Umbilical cord (tissue), 1 donor: ENCODE measurements at regions not wholly inside any gene's neighbourhood (a gene's known extent, or its start where the extent isn't known, plus 50 kb on each side); places are given as distances from the start of the nearest gene placed in this dataset.

ENCODE experiments used
- DNase-seq: peaks from one replicate; pipeline ENCODE4 v3.0.0-alpha.2; 2015; ENCODE audit warnings: low spot score

DNA sequence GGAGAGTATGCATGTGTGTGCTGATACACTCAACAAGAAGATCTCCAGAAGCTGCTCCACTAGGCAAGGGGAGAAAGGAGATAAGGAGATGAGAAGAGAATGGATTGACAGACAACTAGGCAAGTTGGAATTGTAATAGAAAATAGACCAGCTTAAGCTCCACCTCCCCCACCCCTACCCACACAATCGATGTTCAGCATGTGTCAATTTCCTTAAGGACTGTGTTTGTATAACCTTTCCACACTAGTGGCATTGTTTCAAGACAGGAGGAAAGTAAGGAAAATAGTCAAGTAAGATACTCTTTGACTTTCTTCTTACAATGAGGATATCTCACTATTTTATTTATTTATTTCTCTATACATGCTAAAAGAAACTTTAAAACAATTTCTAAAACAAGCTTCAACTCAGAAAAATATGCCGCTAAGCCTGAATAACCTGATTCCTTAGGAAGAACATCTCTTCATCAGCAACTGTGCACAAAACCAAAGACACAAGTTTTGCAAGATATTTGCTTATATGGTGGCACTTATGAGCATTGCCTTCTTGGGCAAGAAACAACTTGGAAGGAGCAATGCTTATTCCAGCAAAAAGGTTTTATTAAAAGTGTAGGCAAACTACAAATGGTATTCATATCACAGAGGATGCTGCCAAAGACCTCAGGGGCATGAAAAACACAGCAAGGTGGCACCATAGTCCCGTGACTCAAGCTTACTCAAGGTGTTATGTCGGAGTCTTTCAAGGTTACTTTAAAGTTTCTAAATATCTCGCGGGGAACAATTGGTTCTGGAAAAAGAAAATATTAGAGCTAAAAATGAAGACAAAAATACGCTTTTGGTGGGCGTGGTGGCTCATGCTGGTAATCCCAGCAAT is 249.1 kb downstream of the COL12A1 start:
- DNase-seq, result peak; percentile 40

DNA sequence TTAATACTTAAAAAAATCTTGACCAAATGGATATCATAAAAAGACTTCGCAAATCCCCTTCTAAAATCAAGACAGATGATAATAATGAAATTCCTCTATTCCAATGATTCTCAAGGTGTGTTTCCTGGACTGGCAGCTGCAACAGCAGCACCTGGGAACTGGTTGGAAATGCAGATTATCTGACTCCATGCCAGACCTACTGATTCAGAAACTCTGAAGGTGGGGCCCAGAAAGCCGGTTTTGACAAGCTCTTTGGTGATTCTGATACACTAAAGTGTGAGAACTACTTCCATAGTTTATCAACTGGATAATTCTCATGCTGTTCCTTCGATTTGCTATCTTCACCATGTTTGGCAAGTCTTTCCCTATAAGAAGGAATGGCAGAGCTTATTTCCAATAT is 252.1 kb downstream of the COL12A1 start:
- no peak for DNase-seq

- DNase-seq, result no peak
Observed at GRCh38 chr6:74946961-74947360, 258.9 kb downstream of the COL12A1 start.

DNA sequence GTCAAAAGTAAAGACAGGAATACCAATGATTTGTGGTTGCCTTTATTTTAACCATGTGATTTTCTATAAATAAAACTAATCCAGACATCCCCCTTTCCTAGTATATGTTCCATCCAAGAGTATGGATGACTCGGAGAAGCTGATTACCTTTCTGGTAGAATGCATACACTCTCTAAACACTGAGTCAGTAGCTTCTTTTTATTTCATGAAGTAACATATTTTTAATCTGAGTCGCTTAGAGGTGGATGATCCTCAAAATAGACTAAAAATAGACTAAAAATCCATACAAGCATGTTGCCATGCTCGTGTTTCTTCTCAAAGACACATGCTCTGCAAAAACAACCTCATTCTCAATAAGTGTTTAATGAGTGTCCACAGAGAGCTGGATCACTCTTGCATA is 263.7 kb downstream of the COL12A1 start:
- no peak for DNase-seq

GRCh38 chr6:74941424-74941823 is 264.4 kb downstream of the COL12A1 start:
- no peak for DNase-seq

- no peak for DNase-seq
Observed at GRCh38 chr6:74939721-74940620, 265.9 kb downstream of the COL12A1 start.

DNA sequence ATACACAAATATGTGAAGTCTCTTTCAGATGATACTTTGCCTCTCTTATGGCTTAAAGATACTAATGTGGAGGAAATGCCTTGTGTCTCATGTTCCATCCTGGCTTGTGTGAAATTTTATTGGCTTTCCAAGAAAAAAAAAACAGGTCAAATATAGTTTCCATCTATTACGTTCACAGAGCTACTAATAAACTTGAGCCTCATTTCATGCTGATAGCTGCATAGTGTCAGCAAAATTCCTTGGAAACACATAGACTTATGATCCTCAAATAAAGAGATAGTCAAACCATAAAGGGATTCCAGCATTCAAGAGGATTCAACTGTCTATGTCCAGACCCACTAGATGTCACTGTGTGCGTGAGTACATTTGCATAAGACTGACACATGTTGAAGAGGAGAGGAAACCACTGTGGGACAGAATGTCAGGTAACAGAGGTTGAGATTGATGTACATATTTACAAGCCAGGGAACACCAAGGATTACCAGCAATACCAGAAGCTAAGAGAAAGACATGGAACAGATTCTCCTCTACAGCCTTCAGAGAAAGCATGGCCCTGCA is 266.6 kb downstream of the COL12A1 start:
- DNase-seq, result peak; percentile 49

GRCh38 chr6:74937936-74938335 is 267.9 kb downstream of the COL12A1 start:
- no peak for DNase-seq

DNA sequence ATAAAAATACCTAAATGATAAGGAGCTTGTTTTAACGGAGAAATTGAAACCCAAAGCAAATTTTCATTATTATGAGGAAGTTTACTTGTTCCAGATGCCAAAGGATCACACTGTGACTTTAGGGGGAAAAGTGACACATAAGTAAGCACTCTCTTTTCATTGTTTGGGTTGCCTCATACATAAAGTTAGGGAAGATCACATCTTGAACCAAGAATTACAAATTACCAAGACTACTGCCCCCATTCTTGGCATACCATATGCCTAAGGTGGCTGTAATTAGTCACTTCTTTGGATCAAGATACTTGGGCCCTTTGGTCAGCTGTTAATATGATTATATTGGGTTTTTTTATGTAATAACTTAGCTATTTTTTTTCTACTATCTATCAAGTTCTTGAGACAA is 269.0 kb downstream of the COL12A1 start:
- no peak for DNase-seq

GRCh38 chr6:74932232-74932888 is 273.5 kb downstream of the COL12A1 start:
- peak; percentile 19 for DNase-seq

GRCh38 chr6:74931558-74931957 is 274.3 kb downstream of the COL12A1 start:
- peak; percentile 53 for DNase-seq

DNA sequence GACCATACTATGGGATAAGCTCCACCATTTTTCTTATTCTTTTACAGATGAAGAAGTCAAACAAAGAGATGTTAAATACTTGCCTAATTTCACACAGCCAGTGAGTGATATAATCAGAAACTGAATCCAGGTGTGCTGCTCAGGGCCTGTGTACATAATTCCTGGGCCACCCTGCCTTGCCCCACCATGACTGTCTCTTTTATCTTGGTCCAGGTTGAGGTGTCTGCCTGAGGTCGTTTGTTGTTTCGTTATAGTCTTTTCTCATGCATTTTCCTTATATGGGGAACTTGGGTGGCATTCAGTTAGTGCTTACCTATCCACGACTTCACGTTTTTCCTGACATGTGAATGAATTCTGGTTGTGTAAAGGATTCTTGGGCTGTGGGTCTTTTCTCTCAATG is 277.6 kb downstream of the COL12A1 start:
- no peak for DNase-seq

DNA sequence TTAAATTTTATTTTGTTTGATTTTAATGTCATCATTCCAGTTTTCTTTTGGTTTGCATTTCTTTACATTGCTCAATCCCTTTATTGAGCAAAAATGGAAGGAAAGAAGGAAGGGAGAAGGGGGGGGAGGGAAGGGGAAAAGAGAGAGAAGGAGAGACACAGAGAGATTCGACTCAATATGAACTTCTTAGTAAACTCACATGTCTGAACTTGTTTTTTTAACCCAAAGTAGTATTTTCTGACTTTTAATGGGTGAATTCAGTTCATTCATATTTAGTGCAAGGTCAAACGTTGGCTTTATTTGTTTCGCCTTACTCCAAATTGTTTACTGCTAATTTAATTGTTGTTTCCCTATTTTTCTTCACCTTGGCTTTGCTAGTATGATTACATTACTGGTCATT is 278.6 kb downstream of the COL12A1 start:
- DNase-seq, result no peak

- no peak for DNase-seq
Observed at GRCh38 chr6:74925683-74926082, 280.2 kb downstream of the COL12A1 start.

GRCh38 chr6:74914888-74915287 is 291.0 kb downstream of the COL12A1 start:
- DNase-seq, result no peak

DNA sequence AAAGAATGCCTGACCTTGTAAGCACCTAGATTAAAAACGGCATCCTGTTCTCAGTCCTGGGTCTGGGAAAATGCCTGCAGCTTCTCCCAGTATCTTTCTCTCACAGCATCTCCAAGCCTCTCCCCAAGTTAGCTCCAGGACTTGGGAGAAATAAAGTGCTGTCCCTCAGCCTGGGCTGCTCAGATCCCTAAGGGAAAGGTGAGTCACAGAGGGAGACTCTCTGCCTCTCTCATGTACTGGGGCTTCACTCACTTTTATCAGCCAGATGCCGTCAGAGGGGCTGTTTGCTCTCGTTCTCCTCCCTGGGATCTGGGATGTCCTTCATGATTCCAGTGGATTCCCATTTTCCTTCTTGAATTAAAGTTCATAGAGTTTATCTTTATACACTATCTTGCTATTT is 293.6 kb downstream of the COL12A1 start:
- DNase-seq, result peak; percentile 16

GRCh38 chr6:74902846-74903245 is 303.0 kb downstream of the COL12A1 start:
- DNase-seq, result no peak

- DNase-seq, result no peak
Observed at GRCh38 chr6:74902089-74902488, 303.8 kb downstream of the COL12A1 start.

DNA sequence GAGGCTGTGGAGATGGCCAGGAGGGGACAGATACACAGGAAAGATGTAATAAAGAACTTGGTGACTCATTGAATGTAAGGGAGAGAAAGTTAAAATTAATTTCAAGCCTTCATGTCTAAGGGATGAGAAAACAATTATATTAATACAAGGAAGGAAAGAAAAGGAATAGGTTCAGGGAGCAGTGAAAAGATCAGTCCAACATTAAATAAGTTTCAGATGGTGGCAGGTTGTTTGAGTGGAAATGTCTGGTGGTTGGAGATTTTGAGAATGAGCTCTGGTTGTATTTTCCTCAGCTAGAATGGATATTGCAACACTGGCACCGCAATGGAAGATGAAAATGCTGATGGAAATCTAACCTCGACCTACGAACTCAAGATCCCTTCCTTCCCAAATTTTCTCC is 304.3 kb downstream of the COL12A1 start:
- DNase-seq, result no peak

DNA sequence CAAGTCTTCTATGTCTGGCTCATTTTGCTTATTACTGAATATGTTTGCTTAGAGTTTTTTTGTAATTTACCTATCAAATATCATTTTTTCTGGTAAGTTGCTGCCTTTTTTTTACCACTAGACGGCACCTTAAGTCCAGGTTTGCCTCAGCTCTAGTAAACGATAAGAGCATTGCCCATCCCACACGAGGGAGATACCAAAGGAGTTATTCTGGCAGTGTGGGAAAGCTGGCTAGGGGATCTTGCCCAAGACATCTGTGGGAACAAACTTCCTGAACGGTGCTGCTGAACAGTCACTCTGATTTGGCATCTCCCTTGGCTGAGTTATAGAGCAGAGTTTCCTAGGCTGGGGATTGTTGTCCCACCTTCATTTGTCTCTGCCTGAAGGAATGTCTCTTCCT is 306.4 kb downstream of the COL12A1 start:
- no peak for DNase-seq

- peak; percentile 12 for DNase-seq
Observed at GRCh38 chr6:74892091-74892490, 313.8 kb downstream of the COL12A1 start.

- DNase-seq, result peak; percentile 70
Observed at GRCh38 chr6:74891349-74891831, 314.5 kb downstream of the COL12A1 start.
